B cell (primary cell): ENCODE measurements at regions not wholly inside any gene's neighbourhood (a gene's known extent, or its start where the extent isn't known, plus 50 kb on each side); places are given as distances from the start of the nearest gene placed in this dataset.

Experiments
- CTCF ChIP-seq: fragments of 200-600 bp; IDR thresholded peaks from one replicate; pipeline ENCODE4 v1.8.0; 2022; ENCODE audit warnings: antibody characterized with exemption, mild to moderate bottlenecking
- EZH2 ChIP-seq: IDR thresholded peaks from 2 replicates; pipeline ENCODE4 v1.6.1; 2012; ENCODE audit warnings: borderline replicate concordance, low read depth, mild to moderate bottlenecking, moderate library complexity, low read length; ENCODE audit not compliant: insufficient read depth, poor library complexity, severe bottlenecking

- TF ChIP-seq CTCF (no peak), EZH2 (no peak)
These were observed 1381.5 kb upstream of the AGA start for GRCh38 chr4:178823673-178824295.
